ENCODE measurements at regions not wholly inside any gene's neighbourhood (a gene's known extent, or its start where the extent isn't known, plus 50 kb on each side); places are given as distances from the start of the nearest gene placed in this dataset.

GRCh38 chr15:61613138-61613537 is 384.0 kb upstream of the RORA start:
- ATAC-seq (no peak), DNase-seq (ENCODE audit: extremely low read depth in 1 of 4, low spot score in 3 of 4) (no peak), FAIRE-seq (no peak)
- H3K9me1 ChIP-seq (ENCODE audit: control insufficient read depth, insufficient read depth, low read length), result no peaks in the 10 kb centered on the region
- in situ Hi-C loops (cut with MboI), result no loop called here
- 0 out of 2 replicates have a peak, but pooled peaks have one; percentile 15 for TF ChIP-seq MAFK (IDR thresholded peaks at IDR 0.05; ENCODE audit: low read length)
- peak; percentile 16; the same call in 1 of the 2 replicates for TF ChIP-seq C11orf30 (IDR thresholded peaks at IDR 0.05; ENCODE audit: low read depth)
- TF ChIP-seq ZNF431 (CRISPR knock-in tag; IDR thresholded peaks at IDR 0.05), result no peak
- ChIA-PET CTCF (ENCODE audit: low intra/inter-chr PET ratio) (no interaction called here), POLR2A (no interaction called here)
- intact Hi-C loops (cut with micrococcal nuclease), result no loop called here
- no peaks in the 10 kb centered on the region for H3K4me1 ChIP-seq (replicated peaks in 1 of 2; ENCODE audit: control insufficient read depth in 2 of 2, insufficient read depth in 2 of 2, low read length in 2 of 2)
- no TSS peak for BruUV-seq (replicated peaks)
- no peaks in the 10 kb centered on the region for H3K79me2 ChIP-seq (ENCODE audit: control insufficient read depth, insufficient read depth, low read length)
- no peaks in the 10 kb centered on the region for H4K20me1 ChIP-seq (replicated peaks; ENCODE audit: control insufficient read depth, insufficient read depth, low read length)
- no peaks in the 10 kb centered on the region for H3K9me3 ChIP-seq (replicated peaks; ENCODE audit: control insufficient read depth, insufficient read depth, low read depth, low read length)
- H3K27me3 ChIP-seq (ENCODE audit: control insufficient read depth in 2 of 2, insufficient read depth in 2 of 2, low read length in 2 of 2), result no peaks in the 10 kb centered on the region
- H2AFZ ChIP-seq (ENCODE audit: low read depth, low read length), result no peak overlapping the region
- H3K4me2 ChIP-seq (ENCODE audit: insufficient read depth, low read length), result no peak overlapping the region
- H3K36me3 ChIP-seq (ENCODE audit: control insufficient read depth, insufficient read depth, low read length), result no peaks in the 10 kb centered on the region
- H3K4me3 ChIP-seq, result no peak overlapping the region
- H3K27ac ChIP-seq (ENCODE audit: extremely low read depth, low read depth, low read length), result no peak overlapping the region
- H3K9ac ChIP-seq (ENCODE audit: insufficient read depth in 1 of 2, low read depth in 2 of 2, low read length in 2 of 2), result no peak overlapping the region

- ATAC-seq (no peak), FAIRE-seq (no peak), DNase-seq (ENCODE audit: extremely low read depth in 1 of 4, low spot score in 3 of 4) (no peak)
- Histone ChIP-seq H3K79me2 (ENCODE audit: control insufficient read depth, insufficient read depth, low read length) (no peaks in the 10 kb centered on the region), H2AFZ (ENCODE audit: low read depth, low read length) (no peak overlapping the region), H3K4me2 (ENCODE audit: insufficient read depth, low read length) (no peak overlapping the region), H3K27ac (ENCODE audit: extremely low read depth, low read depth, low read length) (no peak overlapping the region), H4K20me1 (replicated peaks; ENCODE audit: control insufficient read depth, insufficient read depth, low read length) (no peaks in the 10 kb centered on the region), H3K4me1 (replicated peaks in 1 of 2; ENCODE audit: control insufficient read depth in 2 of 2, insufficient read depth in 2 of 2, low read length in 2 of 2) (no peaks in the 10 kb centered on the region), H3K9ac (ENCODE audit: insufficient read depth in 1 of 2, low read depth in 2 of 2, low read length in 2 of 2) (no peak overlapping the region), H3K9me3 (replicated peaks; ENCODE audit: control insufficient read depth, insufficient read depth, low read depth, low read length) (no peaks in the 10 kb centered on the region), H3K9me1 (ENCODE audit: control insufficient read depth, insufficient read depth, low read length) (no peaks in the 10 kb centered on the region), H3K4me3 (no peak overlapping the region), H3K36me3 (ENCODE audit: control insufficient read depth, insufficient read depth, low read length) (no peaks in the 10 kb centered on the region), H3K27me3 (ENCODE audit: control insufficient read depth in 2 of 2, insufficient read depth in 2 of 2, low read length in 2 of 2) (no peaks in the 10 kb centered on the region)
- CTCF ChIA-PET (ENCODE audit: low intra/inter-chr PET ratio), result no interaction called here
- intact Hi-C loops (cut with micrococcal nuclease) (no loop called here), in situ Hi-C loops (cut with MboI) (no loop called here)
- no TSS peak for BruUV-seq (replicated peaks)
- POLR2A ChIA-PET, result no interaction called here
- TF ChIP-seq TCF15 (CRISPR knock-in tag; IDR thresholded peaks at IDR 0.05) (no peak), HDAC3 (IDR thresholded peaks at IDR 0.05; ENCODE audit: borderline replicate concordance, partially characterized antibody) (no peak), PPARD (CRISPR knock-in tag; IDR thresholded peaks at IDR 0.05) (no peak), NFE2L1 (tag; IDR thresholded peaks at IDR 0.05; ENCODE audit: borderline replicate concordance, low read depth) (no peak), FOSL1 (tag; conservative IDR thresholded peaks at IDR 0.05) (no peak), CCAR2 (IDR thresholded peaks at IDR 0.05; ENCODE audit: low read depth, low read length) (no peak), XRCC3 (IDR thresholded peaks at IDR 0.05) (no peak), BCL6 (CRISPR knock-in tag; IDR thresholded peaks at IDR 0.05) (no peak), PHF8 (IDR thresholded peaks at IDR 0.05; ENCODE audit: borderline replicate concordance, low read length) (no peak), NR3C1 (CRISPR knock-in tag; IDR thresholded peaks at IDR 0.05) (no peak), TFE3 (CRISPR knock-in tag; IDR thresholded peaks at IDR 0.05) (no peak), MYBL2 (IDR thresholded peaks at IDR 0.05; ENCODE audit: low read depth) (no peak), MYBL2 (CRISPR knock-in tag; IDR thresholded peaks at IDR 0.05; ENCODE audit: borderline replicate concordance) (no peak)
Observed at GRCh38 chr15:61612111-61612510, 383.0 kb upstream of the RORA start.

Data from K562 (cell line).